Frontal cortex (tissue), 3 donors: ENCODE measurements at regions not wholly inside any gene's neighbourhood (a gene's known extent, or its start where the extent isn't known, plus 50 kb on each side); places are given as distances from the start of the nearest gene placed in this dataset.

Experiments
- DNase-seq, 2 donors: peaks; one replicate each; pipeline ENCODE4 v3.0.0; 2012; ENCODE audit warnings: low spot score in 2 of 2
- FAIRE-seq: peaks from 2 replicates; lab custom pipeline; 2012; peaks lifted over from hg19 to GRCh38; lab: Jason Lieb, UNC
- donor health status: control.
- donor health status: control.
- donor health status: control.

DNA sequence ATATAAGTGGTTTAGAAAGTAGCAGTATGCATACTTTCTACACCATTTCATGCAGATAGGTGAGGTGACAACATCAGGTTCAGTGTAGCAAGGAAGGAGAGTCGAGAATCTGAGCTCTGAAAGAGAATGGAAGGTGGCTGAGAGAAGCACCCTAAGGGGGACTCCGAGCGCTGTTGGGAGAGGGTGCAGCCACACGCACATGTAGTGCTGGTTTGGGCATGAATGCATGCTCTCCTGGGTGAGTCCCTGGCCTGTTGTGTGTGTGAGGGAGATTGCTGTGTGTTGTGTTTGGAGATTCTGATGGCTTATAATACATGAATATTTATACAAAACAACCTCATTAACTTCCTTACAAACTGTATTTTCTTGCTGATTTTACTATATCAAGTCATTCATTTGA is 180.3 kb upstream of the LRIG3 start:
- DNase-seq (no peak), FAIRE-seq (no peak)

DNA sequence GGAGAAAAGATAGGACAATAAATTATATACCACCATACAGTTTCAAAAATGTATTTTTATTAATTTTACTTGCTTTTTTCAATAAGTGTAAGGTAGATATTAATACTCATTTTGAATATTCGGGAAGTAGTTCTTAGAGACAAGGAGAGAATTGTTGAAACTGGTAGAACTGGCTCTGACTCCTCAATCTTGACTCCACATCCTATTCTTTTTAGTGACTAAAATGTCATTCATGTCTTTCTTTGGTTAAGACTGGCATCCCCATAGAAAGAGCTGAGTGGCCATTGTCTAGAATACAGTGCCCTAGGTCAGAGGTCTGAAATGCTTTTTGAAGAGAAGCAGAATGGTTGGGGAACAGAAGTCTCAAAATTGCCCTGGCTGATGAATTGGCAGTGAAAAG is 177.6 kb upstream of the LRIG3 start:
- FAIRE-seq, result no peak
- no peak for DNase-seq

DNA sequence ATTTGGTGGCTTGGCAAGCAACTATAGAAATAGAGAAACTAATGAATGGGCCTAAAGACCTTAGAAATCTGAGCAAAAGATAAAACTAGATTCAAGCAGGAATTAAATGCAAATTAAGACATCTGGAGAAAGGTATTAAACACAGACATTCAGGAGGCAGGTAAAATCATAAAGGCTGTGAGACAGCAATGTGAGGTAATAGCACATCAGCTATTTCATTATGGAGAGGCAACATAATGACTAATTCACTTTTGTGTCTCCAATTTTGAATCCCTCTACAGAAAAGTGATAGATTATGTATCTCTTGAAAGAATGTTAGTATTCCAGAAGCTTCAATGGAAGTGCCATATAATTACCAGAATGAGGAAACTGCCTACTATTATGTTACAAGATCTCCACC is 175.9 kb upstream of the LRIG3 start:
- FAIRE-seq (no peak), DNase-seq (no peak)

DNA sequence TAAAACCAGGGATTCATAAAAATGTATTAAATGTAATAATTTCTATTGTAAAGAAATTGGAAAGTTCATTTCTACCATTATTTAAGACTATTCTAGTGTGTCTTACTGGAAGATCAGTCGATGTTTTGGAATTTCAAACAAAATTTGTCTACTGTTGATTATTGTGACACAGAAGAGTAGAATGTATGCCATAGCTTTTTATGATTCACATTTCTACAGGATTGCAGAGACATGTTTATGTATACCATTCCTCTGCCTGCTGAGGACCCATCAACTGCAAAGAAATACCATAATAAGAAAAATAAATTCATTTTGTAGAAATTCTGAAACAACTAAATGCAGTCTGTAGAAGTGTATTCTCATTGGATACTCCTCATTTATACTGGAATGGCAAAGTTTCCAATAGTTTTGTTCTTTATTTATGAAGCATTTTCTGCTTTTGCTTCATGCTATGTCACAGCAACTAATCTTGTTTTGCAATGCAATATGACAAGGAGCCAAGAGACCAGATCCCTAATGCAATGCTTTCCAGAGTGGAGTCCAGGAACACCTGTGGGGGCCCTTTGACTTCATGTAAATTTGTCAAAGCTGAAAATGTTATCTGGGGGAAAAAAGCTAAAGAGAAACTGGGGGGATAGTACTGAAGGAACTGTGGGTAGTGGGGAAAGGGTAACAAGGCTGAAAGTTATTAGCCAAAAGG is 172.9 kb upstream of the LRIG3 start:
- DNase-seq (no peak), FAIRE-seq (no peak)

DNA sequence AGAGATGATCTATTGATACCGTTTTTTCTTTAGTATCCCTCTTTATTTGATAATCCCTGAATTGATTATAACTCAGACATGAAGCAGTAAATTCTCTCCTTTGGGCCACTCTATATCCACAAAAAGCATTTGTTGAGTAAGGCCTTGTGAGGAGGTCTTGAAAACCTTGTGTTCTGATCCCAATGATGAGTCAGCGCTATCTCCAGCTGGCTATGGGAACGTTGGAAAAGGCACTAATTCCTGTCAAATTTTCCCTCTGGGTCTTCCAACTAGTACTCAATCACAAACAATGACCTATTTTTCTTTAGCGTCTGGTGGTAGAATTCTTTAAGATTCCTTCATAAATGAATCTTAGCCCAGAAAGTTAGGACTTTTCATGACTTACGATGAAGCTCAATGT is 168.4 kb upstream of the LRIG3 start:
- FAIRE-seq (no peak), DNase-seq (no peak)

DNA sequence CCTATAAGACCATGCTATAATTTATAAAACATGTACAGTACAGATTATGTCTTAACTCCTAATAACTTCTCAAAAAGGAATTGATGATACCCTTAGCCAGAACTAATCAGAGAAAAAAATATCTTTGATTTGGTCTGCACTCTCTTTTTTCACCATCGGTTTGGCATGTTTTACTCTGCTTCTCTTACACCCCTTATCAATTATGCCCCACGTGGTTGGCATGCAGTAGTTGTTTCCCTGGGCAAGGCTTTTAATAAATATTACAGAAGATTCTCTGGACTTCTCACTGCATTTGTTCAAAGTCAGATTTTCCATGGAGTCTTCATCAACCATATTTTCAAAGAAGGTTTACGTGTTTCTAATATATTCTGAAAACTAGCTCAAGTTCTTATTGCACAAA is 167.4 kb upstream of the LRIG3 start:
- DNase-seq (no peak), FAIRE-seq (no peak)

DNA sequence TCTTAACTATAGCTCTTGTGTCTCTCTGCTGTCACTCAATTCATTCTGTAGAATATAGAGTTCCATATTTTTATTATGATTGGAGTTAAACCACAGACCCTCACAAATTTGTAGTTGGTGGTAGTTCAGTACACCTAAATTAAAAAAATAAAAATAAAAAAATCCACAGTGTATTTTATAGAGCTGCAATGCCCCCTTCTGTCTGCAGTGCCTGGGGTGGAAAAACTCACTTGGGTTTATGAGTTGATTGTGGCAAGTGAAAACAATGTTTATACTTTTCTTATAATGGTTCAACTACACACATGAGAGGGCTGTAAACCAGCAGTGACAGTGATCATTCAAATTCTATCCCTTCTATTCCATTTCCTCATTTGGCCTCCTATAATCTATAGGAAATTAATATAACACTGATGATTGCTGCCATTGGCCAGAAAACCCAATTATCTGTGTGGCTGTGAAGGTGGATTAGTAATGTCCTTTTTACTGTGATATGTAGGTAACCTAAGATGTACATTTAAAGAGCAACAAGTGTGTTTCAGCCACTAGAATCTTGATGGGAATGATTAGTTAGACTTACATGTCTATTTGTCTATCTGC is 166.9 kb upstream of the LRIG3 start:
- peak in 1 of 2 donors; percentile 5 for DNase-seq

DNA sequence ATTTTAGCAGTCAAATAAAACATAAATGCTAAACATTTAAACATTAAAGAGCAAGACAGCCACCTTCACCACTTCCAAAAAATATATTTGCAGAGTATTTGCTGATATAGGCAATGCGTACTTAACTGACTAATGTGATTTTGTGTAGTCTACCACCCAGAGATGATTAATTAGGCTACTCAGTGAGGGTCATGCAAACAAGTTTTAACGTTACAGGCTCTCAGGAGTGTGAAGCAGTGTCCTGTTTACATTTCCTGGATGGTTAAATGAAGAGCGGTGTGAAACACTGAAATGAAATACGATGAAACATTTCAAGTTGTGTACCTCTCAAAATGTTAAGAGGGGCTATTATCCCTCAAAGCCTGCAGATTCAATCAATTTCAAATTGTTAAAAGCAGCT is 165.8 kb upstream of the LRIG3 start:
- FAIRE-seq (no peak), DNase-seq (no peak)

More for the DNA sequence above, 166.9 kb upstream of the LRIG3 start:
- no peak for FAIRE-seq

DNA sequence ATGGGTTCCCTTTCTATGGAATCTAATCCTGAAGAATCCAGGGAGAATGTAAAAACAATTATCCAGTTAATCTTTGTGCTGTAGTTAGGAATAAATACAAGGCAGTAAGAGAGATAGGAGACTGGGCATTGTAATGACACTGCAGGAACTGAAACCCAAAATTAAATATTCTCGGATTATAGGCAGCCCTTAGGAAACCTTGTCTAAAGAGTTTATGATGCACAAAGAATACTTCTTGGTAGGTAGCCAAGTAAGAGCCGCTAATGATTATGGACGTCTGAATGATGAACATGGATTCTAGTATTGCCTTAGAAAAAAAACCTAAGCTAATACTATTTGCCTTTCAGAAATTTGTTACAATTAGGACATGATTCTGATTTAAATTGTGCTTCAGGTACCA is 165.4 kb upstream of the LRIG3 start:
- FAIRE-seq (no peak), DNase-seq (no peak)

DNA sequence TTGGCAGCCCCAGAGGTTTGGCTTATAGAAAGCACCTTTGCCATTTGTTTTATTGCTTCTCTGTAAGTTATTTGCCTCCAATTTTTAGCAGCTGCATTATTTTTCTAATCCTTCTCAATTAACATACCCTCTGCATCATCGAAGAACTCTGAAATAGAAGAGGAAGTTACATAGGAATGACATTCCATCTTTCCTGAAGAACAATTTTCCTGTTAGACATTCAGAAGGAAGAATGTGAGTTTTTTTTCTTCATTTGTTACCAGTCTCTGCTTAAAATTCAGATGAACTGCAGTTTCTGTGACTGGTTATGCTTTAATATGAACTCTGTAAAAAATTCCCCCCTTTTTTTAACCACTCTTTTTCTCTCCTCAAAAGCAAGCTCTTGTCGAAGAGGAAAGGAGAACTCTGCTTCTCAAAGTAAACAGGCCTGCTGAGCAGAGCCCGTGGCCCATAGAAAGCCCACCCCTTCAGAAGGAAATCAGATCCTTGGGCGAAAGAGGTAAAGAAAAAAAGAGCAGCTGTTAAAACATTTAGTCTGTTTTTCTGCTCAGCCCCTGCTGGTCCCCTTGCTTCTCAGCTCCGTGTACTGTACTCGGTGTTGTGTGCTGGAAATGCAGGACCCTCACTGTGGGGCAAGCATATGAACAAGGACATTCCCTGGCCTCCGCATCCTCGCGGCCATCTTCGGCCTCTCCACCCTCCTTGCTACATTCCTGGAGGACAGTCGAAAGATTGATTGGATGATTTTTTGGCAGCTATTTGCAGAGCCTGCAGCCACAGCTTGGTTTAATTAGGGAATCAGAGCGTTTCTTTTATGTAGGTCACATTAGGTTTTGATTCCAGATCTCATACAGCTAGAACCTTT is 164.4 kb upstream of the LRIG3 start:
- no peak for FAIRE-seq
- no peak for DNase-seq

DNA sequence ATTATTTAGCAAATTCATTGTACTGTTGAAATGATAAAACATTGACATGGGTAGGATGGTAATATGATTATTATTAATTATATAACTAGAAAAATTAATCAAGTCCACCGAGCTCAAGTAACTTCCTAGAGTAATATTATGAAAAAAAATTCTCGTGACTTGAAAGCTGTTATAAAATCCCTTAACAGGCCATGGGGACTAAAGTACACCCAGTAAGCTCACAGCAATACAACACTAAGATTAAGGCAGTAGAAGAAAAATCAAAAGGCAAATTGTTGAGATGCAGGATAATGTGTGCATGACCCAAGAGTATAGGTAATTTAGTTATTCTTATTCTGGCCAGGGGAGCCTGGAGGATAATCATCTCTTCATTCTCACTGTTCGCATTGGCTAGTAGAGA is 162.6 kb upstream of the LRIG3 start:
- DNase-seq, result no peak

DNA sequence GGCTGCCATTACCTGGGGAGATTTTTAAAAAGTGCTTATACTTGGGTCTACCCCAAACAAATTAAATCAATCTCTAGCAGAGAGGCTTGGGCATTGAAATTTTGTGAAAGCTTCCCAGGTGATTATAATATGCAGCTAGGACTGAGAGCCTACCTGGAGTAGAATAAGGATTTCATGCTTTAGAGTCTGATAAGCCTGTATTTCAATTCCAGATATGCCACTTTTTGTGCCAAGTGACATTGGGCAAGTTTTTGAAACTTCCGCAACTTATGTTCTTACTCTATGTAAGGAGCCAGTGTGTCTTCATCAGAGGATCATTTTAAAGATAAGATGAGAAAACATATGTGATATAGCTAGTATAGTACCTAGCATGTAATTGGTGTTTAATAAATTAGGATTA is 159.8 kb upstream of the LRIG3 start:
- no peak for FAIRE-seq

More for the DNA sequence above, 162.6 kb upstream of the LRIG3 start:
- FAIRE-seq, result no peak

DNA sequence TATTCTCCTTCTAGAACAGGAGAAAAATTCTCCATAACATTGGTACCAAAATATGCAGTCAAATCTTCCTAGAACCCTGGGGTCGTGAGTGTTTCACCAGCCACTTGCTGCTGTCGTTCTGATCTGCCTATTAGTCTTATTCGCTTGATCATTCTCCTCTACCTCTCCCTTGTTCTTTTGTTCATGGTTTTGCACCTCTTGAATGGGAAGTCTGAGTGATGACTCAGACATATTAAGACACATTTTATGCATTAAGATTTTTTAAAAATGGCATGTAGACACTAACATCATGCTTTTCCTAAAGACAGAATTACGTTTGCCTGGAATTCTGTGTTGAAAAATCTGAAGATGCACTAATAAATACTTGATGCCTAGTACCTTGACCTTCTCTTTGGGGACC is 159.2 kb upstream of the LRIG3 start:
- no peak for DNase-seq
- FAIRE-seq, result no peak

More for the DNA sequence above, 159.8 kb upstream of the LRIG3 start:
- no peak for DNase-seq

DNA sequence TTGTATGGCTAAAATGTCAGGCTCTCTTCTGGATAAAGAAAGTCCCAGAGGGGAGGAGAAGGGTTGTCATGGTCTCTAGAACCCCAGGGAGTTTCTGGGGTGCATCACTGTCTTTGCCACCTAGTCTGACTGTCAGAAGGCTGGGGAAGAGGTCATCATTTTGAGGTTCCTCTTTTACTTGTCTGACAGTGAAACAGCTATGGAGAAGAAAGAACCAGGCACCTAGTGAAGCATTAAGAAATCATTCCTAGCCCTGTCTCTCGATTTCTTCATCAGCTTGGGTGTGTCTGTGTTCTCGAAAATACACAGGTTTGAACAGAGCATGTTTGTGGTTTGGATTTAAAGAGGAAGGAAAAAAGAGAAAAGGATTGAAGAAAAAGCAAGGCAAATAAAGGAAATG is 158.7 kb upstream of the LRIG3 start:
- FAIRE-seq (no peak), DNase-seq (no peak)

DNA sequence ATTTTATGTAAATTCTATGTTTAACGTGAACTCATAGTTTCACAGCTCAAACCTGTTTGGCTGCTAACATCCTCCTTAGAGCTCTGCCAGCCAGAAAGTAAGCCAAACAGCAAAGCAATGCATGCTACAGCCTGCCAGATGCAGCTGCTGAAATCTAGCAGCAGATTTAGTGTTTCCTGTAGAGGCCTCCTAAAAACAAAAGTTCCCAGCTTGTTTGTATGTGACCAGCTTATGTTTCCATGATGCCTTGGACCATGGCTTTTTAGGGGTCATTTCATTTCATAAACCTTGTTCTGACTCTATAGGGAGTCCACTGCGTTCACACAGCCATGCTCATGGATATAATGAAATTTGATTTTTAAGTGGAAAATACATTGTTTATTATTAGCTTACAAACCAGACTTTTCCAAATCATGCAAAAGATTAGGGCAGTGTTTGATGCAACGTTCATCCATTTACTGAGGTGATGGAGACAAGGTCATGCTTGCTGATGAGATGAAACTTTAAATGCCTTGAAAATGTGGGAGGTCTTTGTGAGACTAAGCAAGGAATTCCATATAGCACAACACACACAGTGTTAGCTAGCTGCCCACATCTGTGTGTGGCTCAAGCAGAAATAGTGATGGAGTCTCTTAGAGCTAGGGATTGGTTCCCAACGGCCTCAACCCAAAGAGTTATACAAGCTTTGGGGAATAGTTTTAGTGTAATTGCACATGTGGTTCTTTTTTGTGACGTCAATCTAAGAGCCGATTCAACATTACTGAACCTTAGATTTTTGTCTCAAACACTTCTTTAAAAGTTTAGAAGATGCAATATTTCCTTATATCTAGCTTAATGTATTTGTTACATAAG is 157.5 kb upstream of the LRIG3 start:
- FAIRE-seq, result no peak
- no peak for DNase-seq

DNA sequence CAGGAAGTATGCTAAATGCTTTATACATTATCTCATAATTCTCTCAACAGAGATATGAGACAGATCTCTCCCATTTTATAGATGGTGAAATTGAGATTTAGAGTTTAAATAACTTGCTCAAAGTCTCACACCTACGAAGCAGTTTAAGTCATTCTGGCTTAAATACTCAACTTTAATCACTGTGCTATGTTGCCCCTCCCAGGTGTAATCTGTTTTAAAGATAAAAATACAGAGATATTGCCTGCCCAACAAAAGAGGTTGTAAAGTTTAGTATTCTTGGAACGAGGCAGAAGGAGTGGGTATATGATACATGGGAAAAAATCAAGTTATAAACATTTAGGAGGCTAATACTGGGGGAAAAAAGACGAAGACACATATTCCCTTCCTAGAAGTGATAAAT is 156.8 kb upstream of the LRIG3 start:
- DNase-seq, result no peak
- no peak for FAIRE-seq

DNA sequence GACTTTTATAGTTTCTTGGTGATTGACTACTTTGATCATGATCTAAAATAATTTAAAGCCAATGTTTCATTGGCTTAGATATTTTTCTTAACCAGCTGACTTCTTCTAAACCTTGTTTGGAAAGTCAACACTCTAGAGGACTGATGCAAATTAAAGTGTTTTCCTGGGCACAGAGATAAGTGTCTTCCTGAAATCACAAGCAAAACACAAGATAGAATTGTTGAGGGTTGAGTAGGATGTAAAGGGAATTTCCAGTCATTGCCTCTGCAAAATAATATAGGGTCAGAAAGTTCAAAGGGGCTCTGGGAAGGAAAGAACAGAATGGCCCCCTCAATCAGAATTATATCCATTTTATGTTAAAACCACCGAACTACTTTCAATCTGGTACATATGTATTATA is 156.3 kb upstream of the LRIG3 start:
- no peak for FAIRE-seq
- DNase-seq, result no peak

DNA sequence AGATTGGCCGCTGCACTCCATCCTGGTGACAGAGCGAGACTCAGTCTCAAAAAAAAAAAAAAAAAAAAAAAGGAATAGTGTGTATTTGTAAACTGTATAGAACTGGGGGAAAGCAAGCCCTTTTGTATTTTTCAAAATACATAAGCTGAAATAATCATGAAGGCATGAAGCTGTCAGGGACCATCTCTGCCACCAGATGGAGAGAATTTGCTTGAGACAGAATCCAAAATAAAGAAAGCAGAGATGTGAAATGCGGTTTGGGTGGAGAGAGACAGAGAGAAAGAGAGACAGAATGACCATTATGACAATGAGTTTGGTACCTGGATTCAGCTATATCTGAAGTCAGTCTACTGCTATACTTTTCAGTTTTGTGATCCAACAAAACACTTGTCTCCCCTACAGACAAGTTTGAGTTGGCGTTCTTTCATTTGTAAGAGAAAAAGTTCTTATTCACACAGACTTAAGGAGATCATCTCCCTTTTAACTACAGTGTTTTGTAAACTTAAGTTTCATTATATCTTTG is 155.7 kb upstream of the LRIG3 start:
- DNase-seq, result no peak
- no peak for FAIRE-seq

DNA sequence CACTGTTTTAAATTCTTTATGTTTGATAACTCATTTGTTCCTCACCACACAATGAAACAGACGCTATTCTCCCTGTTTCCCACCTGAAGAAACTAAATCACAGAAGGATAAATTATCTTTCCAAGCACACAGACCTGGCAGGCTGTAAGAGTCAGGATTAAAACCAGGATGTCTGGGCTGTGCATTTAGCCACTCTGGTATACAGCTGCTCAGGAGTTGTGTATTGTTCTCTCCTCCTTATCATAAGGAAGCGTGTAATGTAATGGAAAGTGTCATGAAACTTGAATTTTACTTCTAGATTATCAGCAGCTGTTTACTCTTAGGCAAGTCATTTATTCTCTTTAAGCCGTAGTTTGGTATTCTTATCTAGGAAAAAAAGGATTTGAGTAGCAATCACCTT is 154.8 kb upstream of the LRIG3 start:
- no peak for FAIRE-seq
- DNase-seq, result no peak

DNA sequence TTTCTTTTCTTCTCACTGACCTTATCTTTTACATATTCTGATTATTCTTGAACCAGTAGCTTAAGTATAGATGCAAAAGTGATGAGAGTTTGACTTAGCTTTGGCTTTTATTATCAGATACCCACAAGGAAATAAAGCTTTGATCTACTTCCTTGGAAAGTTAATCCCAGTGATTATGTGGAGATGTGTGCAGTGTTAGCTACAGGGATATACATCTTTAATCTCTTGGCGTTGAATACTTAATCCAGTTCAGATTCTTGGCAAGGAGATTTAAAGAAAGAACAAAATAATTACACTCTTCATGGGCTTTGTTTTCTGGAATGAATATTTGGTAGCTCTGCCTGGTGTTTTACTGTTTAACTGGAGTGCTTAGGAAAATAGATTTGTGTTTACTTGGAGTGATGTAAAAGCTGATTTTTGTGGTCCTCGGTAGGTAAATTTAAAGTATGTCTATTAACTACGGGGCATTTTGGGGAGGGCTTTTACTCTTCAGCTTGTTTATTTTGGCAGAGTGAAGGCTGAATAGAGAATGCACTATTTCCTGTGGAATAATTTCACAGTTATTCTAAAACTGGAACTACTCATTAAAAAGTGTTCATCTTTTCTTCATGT is 150.1 kb upstream of the LRIG3 start:
- no peak for FAIRE-seq
- DNase-seq, result no peak
